MM.1S (cell line): ENCODE measurements at regions not wholly inside any gene's neighbourhood (a gene's known extent, or its start where the extent isn't known, plus 50 kb on each side); places are given as distances from the start of the nearest gene placed in this dataset.

Source experiments
- EZH2 ChIP-seq: fragments of 300-600 bp; sonication (generic); optimal IDR thresholded peaks from 2 replicates; pipeline ENCODE3; 2017; ENCODE audit warnings: low read depth, mild to moderate bottlenecking, antibody characterized with exemption, low read length, mixed read lengths
- EZH2phosphoT487 ChIP-seq: fragments of 300-600 bp; sonication (generic); IDR thresholded peaks from 2 replicates; pipeline ENCODE4 v1.6.1; 2018; ENCODE audit warnings: antibody characterized with exemption, low read length
- TF ChIP-seq, protein P1 (sequence below): fragments of 300-600 bp; sonication (generic); IDR thresholded peaks from 2 replicates; pipeline ENCODE4 v1.5.1; 2016; ENCODE audit warnings: antibody characterized with exemption, low read length, mixed read lengths

DNA sequence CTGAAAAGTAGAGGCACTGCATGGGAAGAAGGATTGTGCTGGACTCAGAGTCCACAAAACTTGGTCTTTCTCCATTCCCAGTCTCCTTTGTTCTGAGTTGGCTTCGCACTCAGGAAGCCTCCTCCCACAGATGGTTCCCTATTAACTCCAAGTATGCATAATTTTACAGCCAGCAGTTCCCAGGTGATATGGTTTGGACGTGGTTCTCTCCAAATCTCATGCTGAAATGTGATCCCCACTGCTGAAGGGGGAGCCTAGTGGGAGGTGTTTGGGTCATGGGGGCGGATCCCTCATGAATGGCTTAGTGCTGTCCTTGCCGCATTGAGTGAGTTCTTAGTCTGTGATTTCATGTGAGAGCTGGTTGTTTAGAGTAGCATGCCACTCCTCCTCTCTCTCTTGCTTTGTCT, 86.6 kb downstream of the FEM1C start:
- TF ChIP-seq, protein P1, sequence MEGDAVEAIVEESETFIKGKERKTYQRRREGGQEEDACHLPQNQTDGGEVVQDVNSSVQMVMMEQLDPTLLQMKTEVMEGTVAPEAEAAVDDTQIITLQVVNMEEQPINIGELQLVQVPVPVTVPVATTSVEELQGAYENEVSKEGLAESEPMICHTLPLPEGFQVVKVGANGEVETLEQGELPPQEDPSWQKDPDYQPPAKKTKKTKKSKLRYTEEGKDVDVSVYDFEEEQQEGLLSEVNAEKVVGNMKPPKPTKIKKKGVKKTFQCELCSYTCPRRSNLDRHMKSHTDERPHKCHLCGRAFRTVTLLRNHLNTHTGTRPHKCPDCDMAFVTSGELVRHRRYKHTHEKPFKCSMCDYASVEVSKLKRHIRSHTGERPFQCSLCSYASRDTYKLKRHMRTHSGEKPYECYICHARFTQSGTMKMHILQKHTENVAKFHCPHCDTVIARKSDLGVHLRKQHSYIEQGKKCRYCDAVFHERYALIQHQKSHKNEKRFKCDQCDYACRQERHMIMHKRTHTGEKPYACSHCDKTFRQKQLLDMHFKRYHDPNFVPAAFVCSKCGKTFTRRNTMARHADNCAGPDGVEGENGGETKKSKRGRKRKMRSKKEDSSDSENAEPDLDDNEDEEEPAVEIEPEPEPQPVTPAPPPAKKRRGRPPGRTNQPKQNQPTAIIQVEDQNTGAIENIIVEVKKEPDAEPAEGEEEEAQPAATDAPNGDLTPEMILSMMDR: no peak
- TF ChIP-seq EZH2: no peak
- TF ChIP-seq EZH2phosphoT487: no peak
